Panc1 (cell line): ENCODE measurements at regions not wholly inside any gene's neighbourhood (a gene's known extent, or its start where the extent isn't known, plus 50 kb on each side); places are given as distances from the start of the nearest gene placed in this dataset.

Experiments used
- TF ChIP-seq, protein P1 (sequence below): fragments of 450-650 bp; IDR thresholded peaks from 2 replicates; pipeline ENCODE4 v1.5.1; 2017; ENCODE audit warnings: mild to moderate bottlenecking
- TF ChIP-seq, protein P2 (sequence below), 2 experiments: IDR thresholded peaks; 2 replicates each; pipeline ENCODE4 v1.6.1; 2011 to 2012; ENCODE audit warnings: low read depth in 2 of 2, control low read depth in 1 of 2, low read length in 1 of 2, mild to moderate bottlenecking in 1 of 2, moderate library complexity in 1 of 2; ENCODE audit not compliant: insufficient read depth in 1 of 2

GRCh38 chr3:13130464-13131193 is 57.4 kb upstream of the IQSEC1 start:
- TF ChIP-seq, protein P1, sequence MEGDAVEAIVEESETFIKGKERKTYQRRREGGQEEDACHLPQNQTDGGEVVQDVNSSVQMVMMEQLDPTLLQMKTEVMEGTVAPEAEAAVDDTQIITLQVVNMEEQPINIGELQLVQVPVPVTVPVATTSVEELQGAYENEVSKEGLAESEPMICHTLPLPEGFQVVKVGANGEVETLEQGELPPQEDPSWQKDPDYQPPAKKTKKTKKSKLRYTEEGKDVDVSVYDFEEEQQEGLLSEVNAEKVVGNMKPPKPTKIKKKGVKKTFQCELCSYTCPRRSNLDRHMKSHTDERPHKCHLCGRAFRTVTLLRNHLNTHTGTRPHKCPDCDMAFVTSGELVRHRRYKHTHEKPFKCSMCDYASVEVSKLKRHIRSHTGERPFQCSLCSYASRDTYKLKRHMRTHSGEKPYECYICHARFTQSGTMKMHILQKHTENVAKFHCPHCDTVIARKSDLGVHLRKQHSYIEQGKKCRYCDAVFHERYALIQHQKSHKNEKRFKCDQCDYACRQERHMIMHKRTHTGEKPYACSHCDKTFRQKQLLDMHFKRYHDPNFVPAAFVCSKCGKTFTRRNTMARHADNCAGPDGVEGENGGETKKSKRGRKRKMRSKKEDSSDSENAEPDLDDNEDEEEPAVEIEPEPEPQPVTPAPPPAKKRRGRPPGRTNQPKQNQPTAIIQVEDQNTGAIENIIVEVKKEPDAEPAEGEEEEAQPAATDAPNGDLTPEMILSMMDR, result no peak
- TF ChIP-seq, protein P2, sequence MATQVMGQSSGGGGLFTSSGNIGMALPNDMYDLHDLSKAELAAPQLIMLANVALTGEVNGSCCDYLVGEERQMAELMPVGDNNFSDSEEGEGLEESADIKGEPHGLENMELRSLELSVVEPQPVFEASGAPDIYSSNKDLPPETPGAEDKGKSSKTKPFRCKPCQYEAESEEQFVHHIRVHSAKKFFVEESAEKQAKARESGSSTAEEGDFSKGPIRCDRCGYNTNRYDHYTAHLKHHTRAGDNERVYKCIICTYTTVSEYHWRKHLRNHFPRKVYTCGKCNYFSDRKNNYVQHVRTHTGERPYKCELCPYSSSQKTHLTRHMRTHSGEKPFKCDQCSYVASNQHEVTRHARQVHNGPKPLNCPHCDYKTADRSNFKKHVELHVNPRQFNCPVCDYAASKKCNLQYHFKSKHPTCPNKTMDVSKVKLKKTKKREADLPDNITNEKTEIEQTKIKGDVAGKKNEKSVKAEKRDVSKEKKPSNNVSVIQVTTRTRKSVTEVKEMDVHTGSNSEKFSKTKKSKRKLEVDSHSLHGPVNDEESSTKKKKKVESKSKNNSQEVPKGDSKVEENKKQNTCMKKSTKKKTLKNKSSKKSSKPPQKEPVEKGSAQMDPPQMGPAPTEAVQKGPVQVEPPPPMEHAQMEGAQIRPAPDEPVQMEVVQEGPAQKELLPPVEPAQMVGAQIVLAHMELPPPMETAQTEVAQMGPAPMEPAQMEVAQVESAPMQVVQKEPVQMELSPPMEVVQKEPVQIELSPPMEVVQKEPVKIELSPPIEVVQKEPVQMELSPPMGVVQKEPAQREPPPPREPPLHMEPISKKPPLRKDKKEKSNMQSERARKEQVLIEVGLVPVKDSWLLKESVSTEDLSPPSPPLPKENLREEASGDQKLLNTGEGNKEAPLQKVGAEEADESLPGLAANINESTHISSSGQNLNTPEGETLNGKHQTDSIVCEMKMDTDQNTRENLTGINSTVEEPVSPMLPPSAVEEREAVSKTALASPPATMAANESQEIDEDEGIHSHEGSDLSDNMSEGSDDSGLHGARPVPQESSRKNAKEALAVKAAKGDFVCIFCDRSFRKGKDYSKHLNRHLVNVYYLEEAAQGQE (IDR thresholded peaks at IDR 0.05; ENCODE audit: insufficient read depth in 1 of 2, low read depth in 2 of 2, low read length in 1 of 2), result no peak
